T-helper 22 cell (primary cell): ENCODE measurements at regions not wholly inside any gene's neighbourhood (a gene's known extent, or its start where the extent isn't known, plus 50 kb on each side); places are given as distances from the start of the nearest gene placed in this dataset.
"Not testable (repeated sequence)": the region's sequence is repeated elsewhere in the genome, so short reads cannot be mapped to it uniquely, and the experiment has no call there.

ENCODE experiments used
- DNase-seq: peaks from one replicate; pipeline ENCODE4 v3.0.0-alpha.2; 2020; ENCODE audit warnings: low read depth

DNA sequence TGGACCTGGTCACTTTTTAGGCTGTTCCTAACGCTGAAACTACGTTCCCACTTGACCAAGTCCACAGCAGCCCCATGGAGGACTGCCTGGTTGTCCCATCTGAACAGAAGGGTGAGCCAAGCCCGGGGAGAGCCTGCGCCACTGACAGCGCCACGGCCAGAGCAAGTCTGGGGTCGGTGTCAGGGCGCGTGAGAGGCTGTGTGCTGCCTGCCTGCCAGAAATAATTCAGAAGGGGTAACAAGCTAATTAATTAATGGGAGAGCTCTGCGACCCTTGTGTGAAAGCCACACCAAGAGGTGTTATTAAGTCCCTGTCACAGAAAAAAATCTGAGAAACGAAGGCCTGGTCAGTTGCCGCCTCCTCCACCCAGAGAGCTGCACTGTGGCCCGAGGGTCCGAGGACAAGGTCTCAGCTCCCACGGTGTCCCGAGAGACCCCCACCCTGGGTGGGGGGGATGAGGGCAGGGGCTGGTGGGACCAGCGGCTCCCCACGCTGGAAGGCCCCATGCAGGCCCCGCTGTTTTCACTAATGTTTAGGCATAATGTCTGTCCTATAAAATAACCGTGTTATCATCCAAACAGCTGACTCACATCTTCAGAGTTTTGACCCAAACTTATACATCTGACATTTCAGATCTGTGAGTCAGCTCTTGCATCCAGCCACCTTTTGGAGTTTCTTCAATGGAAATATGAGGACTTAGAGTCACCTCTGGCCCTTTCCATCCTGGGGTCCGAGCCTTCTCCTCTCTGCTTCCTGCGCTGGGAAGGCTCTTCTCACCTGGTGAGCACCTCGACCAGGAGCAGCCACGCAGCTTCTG is 58.5 kb downstream of the DLL1 start:
- no peak for DNase-seq

- no peak for DNase-seq
Observed at GRCh38 chr6:170231293-170232185, 59.3 kb downstream of the DLL1 start.

DNA sequence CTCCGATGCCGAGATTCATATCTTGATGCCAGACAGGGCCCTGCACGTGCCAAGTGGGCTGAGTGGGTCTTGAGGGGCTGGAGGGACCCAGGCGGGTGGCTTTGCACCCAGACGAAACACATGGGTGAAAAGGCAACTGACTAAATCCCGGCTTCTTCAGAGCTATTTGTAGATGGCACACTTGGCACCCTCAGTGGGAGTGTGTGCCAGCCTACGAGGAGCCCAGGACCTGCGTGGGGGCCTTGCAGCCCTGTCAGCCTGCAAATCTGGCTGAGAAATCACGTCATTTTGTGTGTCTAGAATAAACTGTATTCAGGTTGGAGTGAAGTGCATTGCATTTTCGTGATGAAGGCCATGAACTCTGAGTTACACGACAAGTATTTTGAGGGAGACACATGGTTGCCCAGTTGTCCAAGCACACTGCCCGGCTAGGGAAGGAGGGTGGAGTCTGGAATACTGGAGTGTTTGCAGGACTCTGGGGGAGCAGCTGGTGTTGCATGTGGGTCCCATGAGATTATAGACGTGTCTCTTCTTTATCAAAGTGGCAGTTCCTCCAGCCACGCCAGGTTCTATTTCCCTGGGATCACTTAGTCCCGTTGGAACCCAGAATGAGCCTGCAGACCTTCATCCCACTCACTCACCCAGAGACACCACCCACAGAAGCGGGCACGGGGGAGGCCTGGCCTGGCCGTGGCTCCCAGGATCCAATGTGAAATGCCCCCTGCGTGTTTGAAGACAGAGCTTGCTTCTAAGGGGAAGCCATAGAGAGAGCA is 60.2 kb downstream of the DLL1 start:
- no peak for DNase-seq

GRCh38 chr6:170229851-170230519 is 60.9 kb downstream of the DLL1 start:
- no peak for DNase-seq

DNA sequence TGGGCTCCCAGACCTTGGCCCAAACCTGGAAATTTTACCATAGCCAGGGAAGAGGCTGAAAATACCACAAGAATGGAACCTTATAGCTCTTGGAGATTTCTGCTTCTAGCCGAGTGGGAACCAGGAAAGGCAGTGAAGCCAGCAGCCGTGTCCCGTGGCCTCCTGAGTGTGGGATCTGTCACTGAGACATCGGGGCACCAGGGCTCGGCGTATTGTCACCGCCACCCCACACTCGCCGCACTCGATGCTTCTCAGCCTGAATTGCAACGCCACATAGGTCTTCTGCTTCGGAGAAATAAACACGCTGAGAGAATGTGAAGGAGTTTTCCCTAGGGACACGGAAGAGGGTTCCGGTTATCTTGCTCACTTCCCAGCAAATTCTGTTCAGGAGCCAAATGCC is 61.5 kb downstream of the DLL1 start:
- DNase-seq = no peak

GRCh38 chr6:170228946-170229310 is 62.0 kb downstream of the DLL1 start:
- DNase-seq = no peak

DNA sequence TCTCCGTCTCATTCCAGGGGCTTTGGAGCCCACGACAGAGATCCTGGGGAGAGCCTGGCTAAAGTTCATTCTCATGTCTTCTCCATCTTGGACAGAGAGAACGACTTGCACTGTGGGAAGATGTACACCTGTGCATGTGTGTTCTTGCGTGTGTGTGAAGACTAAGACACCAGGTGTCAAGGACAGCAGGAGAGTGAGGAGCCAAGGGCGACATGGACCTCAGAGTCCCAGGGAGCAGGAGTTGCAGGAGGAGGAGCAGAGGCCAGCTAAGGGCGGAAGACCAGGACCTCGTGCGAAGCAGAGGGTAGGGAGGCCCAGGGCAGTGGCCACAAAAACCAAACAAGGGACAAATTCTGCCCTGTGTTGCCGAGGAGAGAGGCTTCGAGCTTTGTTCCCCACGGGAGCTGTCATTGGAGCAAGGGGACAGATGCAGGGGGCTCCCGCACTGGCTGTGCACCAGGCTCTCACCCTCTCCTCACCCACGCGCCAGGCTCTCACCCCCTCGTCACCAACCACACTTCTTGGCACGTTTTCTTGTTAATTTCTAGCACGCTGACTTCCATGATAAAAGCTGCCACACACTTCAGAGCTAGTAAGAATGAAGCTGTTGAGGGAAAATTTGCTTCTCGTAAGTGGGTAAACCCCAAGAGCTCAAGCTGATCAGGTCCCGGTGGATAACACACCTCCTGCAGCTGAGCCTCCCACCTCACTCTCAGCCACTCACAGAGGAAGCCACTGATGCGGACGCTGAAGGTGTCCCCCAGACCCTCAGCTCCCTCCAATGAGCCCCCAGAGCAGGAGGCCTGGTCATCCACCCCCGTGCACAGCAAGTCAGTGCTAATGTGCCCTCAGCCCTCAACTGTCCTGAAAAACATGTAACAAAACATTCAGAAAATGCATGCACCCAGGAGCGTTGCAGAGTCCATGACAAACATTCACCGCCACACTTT is 62.6 kb downstream of the DLL1 start:
- no peak for DNase-seq

GRCh38 chr6:170227521-170227983 is 63.3 kb downstream of the DLL1 start:
- DNase-seq = no peak

DNA sequence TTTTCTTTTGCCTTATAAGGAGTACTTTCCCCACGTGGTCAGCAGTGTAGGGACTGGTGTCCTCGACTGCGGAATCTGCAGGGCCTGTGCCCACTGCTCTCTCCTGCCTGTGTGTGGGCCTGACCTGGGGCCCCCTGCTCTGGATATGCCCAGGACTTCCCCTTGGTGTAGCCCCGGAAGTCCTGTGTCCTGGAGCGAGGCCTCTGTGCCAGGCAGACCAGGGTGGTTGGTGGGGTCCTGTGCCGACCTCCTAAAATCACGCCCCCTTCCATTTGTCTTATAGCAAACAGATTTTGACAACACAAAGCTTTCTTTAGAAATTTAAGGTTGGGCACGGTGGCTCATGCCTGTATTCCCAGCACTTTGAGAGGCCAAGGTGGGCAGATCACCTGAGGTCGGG is 64.2 kb downstream of the DLL1 start:
- DNase-seq = no peak

DNA sequence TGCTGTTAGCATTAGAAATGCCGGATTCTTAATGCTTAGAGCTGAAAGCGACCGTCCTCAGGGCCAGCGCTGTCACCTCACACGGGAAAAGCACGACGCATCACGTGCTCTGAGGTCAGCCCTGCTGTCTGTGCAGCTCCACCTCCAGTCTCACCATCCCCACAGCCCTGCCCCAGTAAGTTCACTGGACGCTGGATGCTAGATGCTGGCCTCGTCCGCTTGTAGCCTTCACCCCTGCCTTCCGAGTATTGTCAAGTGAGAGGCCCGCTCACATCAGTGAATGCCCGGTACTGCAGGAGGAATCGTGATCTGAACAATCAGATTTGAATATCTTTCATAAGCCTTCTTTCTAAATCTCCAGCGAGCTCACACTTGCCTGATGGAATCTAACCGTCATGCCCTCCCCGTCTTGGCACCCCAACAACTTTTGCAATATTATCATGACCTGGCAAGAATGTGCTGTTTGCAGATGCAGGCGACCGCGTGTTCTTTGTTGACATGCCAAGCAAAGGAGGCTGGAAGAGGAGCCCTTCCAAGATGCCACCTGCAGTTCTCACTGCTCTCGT is 64.9 kb downstream of the DLL1 start:
- DNase-seq = no peak

DNA sequence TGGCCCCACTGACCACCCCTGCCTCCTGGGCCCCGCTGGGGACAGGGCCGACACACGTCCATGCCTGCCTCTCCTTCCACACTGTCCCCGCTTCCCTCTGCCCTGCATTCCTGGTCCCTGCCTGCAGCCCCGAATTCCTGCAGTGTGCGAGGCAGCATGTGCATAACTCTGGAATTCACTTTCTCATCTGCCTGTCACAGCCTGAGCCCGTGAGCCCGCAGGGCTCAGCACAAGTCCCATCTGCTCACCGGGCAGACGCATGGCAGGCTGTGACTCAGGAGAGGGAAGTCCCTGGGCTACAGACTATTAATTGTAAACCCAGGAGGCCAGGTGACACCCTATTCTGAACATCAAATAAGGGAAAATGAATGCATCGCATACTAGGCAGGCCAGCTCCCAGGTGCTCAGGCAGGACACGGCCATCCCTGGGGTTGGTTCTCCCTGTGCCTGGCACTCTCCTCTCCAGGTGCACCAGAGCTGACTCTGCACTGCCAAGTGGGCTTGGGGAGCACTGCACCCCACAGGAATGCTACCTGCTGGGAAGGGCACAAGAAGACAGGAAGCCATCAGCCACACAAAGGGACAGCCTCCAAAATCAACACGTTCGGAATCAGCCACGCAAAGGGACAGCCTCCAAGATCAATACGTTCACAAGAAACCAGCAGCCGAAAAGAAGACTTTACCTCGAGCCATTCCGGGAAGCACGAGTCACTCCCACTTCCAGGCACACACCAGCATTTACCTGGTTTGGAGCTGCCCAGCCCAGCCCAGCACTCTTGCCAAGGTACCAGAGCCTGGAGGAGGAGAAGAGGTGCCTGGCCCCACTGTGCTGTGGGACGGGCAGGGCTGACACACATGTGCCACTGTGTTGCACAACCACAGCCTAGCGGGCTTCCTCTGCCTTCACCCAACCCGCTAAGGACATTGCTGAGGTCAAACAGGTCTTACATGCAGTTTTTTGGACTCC is 65.9 kb downstream of the DLL1 start:
- no peak for DNase-seq

DNA sequence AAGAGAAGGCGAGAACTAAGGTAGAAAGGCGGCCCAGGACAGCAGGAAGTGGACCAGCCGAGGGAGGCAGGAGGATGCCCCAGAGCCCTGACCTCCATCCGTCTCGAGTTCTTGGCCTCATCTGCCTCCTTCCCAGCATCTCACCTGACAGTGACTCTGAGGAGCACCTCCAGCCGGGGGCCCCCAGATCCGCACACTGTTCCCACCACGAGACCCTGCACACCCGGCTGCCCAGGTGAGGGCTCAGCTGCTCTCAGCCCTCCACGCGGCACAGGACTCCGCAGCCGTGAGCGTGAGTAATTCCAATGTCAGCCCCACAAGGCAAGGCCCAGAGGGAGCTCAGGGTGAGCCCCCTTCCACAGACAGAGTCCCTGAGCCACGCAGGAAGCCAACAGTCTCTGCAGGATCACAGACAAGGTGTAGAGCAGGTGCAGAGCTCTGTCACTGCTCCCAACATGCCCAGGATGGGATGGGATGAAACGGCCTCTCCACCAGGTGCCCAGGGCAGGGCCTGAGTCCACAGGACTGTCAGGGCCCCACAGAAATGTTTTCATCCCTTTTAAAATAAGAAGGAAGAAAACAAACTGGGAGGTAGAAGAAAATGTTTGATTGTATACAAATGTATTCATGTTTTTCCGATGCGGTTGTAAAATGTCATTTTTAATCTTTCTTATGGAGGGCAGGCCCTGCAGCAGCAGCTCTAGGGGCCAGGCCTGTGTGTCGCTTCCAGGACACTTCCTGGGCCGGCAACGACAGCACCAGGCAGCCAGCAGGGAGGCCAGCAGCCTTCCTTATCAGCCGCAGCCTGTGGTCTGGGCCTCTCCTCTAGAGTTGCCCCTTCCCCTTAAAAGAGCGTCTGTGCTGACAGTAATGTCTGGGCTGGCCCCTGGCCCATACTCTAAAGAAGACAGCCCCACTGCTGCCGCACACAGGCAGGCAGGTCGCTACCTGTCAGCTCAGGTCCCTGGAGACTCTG is 66.9 kb downstream of the DLL1 start:
- DNase-seq = no peak

DNA sequence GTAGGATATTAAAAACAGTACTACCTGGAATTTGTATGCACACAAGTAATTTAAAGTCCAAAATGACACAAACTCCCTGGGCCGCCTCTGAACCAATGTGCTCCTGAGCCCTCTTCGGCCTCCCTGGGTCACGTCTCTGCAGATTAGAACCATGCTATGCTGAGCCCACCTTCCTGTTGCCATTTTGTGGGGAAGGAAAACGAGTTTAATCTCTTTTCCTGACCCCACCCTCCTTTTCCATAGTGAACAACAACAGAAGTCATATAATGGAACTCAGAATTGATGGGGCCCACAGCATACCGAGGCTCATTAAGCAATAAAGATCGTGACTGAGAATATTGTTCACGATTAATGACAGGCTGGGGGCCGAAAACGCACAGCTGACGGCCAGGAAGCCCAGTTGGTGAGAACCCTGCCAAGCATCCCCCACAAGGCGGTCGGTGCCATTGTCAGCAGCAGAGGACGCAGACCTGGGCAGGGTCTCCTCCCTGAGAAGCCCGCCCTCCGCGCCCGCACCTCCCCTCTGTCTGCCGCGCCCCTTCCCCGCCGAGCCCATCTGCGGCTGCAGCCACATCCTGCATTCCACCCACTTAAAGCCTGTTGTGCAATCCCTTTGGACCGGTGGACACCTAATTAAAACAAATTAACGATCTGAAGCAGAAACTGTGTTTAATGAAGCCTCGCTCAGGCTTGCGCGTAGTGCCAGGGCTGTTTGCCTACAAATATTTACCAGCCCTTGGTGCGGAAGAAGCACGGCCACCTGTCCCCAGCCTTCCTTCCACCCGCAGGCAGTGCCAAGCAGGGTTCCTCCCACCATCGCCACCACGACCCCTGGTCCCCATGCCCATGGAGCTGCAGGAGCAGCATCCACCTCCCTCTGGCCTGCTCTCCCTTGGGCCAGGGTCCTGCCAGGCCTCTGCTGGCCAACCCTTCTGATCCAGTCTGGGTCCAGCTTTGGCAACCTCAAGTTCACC is 68.1 kb downstream of the DLL1 start:
- no peak for DNase-seq

GRCh38 chr6:170221753-170222400 is 69.0 kb downstream of the DLL1 start:
- no peak for DNase-seq

- DNase-seq = no peak
Observed at GRCh38 chr6:170221052-170221752, 69.7 kb downstream of the DLL1 start.

DNA sequence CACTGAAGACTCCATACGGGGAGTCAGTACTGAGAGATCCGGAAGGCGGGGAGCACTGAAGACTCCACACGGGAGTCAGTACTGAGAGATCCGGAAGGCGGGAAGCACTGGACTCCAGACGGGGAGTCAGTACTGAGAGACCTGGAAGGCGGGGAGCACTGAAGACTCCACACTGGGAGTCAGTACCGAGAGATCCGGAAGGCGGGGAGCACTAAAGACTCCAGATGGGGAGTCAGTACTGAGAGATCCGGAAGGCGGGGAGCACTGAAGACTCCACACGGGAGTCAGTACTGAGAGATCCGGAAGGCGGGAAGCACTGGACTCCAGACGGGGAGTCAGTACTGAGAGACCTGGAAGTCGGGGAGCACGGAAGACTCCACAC is 77.2 kb downstream of the DLL1 start:
- not testable (repeated sequence) for DNase-seq
